ENCODE measurements at regions not wholly inside any gene's neighbourhood (a gene's known extent, or its start where the extent isn't known, plus 50 kb on each side); places are given as distances from the start of the nearest gene placed in this dataset.

DNA sequence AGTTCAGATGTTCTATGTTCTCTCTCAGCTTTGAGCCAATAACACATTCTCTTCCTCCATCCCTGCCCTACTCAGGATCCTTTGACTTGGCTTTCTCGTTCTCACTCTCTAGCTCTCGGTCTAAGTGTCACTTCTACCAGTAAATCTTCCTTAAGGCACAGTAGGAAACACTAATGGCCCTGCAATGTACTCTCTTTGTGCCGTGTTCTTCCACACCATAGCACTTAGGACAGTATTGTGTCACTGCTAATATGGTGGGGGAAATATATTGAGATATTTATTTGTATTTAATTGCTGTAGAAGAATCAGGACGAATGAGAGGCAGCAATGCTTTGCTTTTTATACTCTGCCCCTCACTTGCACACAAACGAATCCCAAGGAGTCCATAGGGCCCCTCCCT, 493.1 kb downstream of the SHISA9 start:
- no peak for DNase-seq (ENCODE audit: low read depth)

DNA sequence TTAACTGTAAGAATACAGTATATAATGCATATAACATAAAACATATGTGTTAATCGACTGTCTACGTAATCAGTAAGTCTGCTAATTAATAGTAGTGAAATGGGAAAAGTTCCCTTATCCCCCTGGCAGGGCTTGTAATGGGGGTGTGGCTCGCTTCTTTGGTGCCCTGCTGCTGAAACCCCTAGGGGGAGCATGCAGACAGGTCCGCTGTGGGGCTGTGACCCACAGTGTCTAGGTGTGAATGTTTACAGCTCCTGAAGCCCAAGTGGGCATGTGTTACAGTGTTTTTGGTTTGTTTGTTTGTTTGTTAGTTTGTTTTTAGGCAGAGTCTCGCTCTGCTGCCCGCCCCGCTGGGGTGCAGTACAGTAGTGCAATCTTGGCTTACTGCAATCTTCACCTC, 495.7 kb downstream of the SHISA9 start:
- no peak for DNase-seq (ENCODE audit: low read depth)

DNA sequence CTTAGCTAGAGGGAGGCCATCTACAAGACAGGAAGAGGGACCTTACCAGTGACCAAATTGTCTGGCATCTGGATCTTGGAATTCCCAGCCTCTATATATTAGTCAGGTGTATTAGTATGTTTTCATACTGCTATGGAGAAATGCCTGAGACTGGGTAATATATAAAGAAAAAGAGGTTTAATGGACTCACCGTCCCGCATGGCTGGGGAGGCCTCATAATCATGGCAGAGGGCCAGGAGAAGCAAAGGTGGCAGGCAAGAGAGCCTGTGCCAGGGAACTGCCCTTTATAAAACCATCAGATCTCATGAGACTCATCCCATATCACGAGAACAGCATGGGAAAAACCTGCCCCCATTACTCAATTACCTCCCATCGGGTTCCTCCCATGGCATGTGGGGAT, 500.2 kb downstream of the SHISA9 start:
- DNase-seq (ENCODE audit: low read depth), result no peak

DNA sequence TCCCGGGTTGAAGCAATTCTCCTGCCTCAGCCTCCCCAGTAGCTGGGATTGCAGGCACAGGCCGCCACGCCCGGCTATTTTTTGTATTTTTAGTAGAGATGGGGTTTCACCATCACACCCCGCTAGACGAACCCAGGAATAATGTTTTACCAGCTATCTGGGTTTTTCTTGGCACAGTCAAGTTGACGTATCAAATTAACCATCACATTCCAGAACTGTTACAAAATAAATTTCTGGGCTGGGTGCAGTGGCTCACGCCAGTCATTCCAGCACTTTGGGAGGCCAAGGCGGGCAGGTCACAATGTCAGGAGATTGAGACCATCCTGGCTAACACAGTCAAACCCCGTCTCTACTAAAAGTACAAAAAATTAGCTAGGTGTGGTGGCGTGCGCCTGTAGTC, 501.2 kb downstream of the SHISA9 start:
- DNase-seq (ENCODE audit: low read depth), result no peak

DNA sequence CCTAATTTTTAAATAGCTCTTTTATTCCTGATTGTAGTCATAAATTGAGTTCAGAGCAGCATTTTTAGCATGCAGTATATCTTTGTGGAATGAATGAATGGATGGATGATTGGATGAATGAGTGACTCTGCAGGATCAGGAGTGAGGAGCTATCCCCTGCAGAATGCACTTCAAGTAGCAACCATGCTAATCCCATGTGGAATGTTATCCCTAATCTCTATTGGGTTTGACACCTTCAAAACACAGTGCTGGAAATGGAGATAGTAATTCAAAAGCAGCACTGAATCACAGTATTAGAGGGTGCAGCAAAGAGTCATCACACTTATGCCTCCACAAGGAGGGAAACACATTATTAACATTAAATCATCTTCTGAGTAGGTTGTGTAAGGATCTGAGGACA, 501.9 kb downstream of the SHISA9 start:
- DNase-seq (ENCODE audit: low read depth), result no peak

DNA sequence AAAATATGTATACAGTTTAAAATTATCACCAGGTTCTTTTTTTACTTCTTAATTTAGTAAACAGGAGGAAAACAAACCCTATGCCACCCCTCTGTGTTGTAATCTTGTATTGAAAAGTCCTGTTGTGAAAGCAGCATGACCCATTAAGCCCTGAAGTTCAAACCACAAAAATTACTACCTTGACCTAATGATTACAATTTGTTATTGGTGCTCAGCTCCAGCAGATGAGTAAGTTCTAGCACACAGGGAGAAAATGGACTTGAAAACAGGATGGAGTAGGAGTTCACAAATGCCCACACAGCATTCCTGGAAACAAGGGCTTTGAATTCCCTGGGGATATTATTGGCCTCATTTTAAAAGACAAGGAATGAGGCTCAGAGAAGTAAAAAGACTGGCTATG, 505.8 kb upstream of the ERCC4 start:
- DNase-seq (ENCODE audit: low read depth), result no peak

DNA sequence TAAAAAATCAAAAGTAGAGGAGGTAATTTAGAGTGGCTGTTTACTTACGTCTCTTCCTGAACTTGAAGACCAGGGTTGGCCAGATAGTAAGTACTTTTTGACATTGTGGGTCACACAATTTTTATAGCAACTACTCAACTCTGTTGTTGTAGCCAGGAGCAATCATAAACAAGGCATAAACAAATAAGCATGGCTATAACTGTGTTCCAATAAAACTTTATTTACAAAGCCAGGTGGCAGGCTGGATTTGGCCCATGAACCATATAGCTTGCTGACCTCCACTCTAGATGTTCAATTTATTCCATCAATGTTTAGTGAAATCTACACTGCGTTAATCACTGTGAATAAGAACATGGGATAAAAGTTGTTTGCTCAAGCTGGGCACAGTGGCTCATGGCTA, 500.4 kb upstream of the ERCC4 start:
- no peak for DNase-seq (ENCODE audit: low read depth)

DNA sequence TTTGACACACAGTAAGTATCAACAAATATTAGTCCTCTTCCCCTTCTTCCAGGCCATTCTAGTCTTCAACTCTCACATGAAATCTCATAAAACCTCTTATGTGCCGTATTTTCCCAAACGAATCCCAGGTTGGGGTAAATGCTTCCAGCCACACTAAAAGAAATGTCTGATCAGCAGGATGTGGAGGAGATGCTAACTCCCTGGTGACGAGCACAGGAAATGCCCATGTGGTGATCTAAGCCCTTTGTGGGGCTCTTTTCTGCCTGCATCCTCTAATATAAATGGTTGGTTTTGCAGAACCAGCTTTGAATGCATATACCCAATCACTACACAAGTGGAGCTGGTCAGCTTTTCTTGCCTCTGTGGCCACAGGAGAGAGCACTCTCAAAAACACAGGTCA, 498.2 kb upstream of the ERCC4 start:
- DNase-seq (ENCODE audit: low read depth), result no peak

DNA sequence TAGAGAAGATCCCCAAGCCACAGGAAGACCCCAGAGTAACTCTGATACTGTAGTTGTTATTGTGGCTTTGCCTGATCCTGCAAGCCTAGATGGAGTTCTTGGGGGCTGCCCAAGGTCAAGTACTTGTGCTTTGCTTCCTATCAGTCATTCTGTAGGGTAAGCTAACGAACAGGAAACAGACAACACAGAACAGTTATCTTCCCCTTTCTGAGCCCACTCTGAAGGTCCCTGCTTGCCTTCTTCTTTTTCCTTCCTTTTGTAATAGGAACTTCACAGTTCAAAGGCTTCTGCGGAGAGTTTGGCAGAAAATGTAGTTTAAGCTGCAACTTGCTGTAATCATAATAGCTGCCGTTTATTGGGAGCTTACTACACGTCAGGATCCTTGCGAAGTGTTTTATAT, 494.1 kb upstream of the ERCC4 start:
- DNase-seq (ENCODE audit: low read depth), result no peak

DNA sequence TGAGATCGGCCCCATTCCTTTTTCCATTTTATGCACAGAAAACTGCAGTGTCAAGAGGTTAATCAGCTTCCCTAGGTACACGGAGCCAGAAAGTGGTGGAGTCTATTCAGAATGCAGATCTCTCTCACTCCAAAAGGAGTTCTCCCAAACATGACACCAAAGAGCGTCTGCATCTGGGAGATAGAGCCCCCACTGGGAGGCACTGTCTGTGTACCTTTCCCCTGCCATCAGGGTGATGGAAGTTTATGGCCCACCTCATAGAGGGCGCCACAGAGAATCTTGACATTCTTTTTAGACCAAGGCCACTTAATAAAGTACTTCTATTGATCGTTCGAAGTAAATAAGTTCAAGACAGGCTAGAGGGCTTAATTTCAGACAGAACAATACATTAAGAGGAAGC, 493.7 kb upstream of the ERCC4 start:
- no peak for DNase-seq (ENCODE audit: low read depth)

DNA sequence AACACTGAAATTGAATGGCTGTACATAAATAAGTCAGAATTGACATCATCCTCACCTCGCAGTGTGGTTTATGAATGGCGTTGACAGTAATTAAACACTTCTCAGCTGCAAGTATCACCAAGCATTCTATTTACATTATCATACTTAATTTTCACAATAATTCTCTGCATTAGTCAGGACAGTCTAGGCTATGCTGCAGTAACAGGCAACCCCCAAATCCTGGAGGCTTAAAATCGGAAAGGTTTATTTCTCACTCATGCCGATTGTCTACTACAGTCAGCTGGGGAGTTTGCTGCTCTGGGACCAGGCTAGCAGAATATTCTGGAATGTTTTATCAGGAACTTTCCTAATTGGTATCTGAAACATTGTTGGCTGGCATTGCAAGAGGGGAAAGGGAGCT, 493.2 kb upstream of the ERCC4 start:
- no peak for DNase-seq (ENCODE audit: low read depth)

DNA sequence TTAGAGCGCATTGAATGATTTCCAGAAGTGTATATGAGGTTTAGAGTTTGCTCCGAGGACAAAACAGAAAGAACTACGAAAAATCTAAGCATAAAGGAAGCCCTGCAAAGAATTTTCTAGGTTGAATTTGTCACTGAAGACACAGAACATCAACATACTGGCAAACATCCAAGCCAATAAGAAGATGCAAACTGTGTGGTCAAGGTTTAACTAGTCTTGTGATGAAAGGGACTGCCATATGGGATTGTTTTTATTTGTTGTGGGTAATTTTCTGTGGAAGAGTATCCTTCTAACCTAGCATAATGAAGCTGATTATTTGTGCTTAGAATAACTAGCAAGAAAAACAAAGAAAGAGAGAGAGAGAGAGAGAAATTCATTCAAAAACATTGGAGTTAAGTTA, 492.0 kb upstream of the ERCC4 start:
- no peak for DNase-seq (ENCODE audit: low read depth)

DNA sequence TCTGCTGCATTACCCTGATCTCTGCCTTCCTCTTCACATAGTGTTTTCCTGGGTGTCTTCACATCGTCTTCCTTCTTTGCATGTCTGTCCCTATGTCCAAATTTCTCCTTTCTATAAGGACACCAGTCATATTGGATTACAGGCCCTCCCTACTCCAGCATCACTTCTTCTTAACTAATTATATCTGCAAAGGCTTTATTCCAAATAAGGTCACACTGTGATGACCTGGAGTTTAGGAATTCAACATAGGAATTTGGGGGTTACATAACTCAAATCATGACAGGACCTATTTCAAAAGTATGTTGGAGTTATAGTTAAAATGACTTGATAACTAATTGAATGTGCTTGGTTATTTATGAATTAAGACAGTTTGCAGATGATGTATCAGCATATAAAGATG, 490.5 kb upstream of the ERCC4 start:
- DNase-seq (ENCODE audit: low read depth), result no peak

DNA sequence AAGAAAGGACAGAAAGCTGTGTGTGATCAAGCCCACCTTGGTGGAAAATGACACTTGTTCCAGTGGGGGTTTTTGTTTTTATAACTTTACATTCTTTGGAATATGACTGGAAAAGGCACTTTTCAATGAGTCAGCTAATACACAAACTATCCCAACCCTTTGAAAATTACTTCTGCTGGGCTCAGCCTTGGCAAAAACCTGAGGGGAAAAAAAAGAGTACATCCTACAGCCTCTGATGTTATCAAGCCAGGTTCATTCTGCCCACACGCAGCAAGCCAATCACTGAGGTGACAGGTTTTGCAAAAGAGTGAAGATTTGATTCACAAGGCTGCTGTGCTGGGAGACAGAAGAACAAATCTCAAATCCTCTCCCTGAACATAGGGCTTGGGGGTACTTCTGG, 484.5 kb upstream of the ERCC4 start:
- DNase-seq (ENCODE audit: low read depth), result no peak

DNA sequence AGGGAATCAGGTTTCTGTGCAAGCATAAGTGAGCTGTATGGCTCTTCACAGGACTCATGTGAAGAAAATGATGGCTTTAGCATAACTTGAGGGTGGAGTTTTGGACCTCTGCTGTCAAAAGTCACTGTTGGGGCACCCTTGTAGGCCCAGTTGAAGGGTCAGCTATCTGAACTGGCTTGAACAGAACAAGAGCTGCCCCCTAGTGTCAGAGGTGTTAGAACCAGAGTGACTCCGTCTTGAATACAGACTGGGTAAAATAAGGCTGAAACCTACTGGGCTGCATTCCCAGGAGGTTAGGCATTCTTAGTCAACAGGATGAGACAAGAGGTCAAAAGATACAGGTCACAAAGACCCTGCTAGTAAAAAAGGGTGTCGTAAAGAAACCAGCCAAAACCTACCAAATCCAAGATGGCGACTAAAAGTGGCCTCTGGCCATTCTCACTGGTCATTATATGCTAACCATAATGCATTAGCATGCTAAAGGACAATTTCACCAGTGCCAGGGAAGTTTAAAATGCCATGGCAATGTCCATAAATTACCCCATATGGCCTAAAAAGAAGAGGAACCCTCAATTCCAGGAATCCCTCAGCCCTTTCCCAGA, 484.0 kb upstream of the ERCC4 start:
- no peak for DNase-seq (ENCODE audit: low read depth)

DNA sequence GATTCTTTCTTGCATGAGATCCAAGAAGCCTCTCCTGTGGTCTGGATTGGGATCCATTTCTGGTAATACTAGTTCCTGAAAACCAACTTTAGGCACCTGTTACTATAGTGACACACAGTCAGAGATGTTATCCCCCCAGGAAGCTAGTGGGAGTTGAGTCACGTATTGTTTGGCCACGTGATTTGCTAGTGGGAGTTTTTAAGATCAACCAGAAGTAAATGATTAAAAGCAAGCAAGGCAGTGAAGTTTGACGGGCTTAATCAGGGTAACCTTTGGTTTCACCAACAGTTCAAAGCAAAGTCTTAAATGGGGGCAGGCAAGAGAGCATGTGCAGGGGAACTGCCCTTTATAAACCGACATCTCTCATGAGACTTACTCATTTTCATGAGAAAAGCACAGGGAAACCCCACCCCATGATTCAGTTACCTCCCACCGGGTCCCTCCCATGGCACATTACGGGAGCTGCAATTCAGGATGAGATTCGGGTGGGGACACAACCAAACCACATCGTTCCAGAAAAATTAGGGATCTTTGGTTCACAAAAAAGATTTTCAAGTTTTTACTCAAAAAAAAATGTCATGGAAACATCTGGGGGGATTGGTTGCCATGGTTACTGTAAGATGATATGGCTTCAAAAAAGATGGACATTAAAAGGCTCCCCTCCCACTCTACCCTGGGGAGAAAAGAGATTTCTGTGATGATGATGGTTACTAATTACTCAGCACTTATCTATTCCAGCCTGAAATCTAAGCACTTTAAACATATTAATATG, 483.1 kb upstream of the ERCC4 start:
- DNase-seq (ENCODE audit: low read depth), result no peak

DNA sequence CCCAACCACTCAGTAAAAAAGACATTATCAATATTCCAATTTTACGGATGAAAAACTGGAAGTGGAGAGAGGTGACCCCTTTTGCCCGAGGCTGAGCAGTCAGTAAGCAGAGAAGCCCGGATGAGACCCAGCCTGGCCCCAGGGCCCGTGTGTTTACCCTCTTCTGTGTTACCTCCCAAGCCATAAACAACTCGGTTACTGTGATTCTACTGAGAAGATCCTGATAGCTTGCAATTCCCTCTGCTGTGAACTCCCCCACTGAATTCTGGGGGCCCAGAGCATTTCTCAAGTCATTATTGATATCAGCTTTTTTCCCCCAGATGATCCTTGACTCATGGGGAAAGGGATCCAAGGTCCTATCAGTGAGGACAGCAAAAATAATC, 482.6 kb upstream of the ERCC4 start:
- DNase-seq (ENCODE audit: low read depth), result no peak

DNA sequence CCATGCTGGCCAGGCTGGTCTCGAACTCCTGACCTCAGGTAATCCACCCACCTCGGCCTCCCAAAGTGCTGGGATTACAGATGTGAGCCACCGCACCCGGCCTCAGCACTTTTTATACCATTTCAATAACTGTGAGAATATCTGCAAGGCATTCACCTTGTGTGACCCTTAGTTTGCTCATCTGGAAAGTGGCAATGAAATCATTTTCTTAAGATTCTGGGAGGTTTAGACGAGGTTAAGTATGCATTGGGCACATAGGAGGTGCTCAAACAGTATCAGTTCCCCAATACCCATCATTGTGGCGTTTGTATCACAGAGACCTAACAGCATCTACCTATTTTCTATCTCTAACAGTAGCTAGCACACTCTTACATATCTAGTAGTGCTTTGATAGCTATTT, 481.9 kb upstream of the ERCC4 start:
- DNase-seq (ENCODE audit: low read depth), result no peak

DNA sequence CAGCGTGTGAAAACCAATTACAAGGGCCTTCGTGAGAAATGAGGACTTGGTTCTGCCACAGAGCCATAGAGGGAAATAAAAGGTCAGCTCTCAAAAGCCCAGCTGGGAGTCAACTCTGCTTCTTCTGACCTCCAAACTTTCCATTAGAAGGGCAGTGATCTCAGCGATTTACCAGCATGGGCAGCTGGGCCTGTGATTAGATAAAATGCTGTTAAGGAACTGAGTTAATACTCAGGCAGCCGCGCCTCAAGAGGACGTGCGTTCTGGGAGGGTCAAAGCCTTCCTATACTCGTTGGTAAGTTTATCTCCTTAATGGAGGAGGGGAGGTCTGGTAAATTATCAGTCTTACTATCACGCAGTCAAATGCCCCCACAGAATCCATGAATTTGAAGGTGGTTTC, 480.2 kb upstream of the ERCC4 start:
- DNase-seq (ENCODE audit: low read depth), result no peak

DNA sequence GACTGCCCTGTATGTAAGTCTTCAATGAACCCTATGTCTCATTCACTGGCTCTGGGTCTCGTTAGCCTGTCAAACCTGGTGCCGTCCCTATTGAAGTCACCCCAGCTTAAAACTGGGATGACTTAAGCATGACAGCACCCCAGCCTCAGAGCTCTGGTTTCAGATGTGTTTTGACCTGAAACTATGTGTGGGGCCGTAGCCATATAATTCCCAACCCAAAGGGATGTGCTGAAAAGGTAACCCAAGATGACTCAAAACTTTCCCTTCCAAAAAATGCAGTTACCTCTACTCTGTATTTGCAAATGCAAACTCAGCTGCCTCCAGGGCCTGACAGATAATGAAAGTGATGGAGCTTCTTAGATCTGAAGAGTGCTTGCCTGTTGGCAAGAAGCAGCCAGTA, 478.3 kb upstream of the ERCC4 start:
- no peak for DNase-seq (ENCODE audit: low read depth)

DNA sequence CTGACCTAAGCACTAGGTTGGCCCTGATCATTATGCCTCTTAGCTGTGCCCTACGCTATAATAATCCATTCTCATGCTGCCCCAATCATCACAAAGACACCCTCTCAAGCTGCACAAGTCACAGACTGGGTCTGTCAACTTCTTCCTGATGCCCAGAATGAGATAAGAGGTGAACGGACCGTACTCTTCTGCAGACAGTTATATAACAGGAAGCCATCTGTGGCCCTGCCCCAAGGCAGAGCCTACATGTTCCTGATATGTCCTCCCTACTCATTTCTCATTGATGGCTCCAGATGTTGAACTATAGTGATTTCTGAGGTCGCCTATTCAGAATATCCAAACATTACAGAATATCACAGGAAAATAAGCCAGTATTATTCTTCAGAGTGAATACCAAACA, 471.6 kb upstream of the ERCC4 start:
- DNase-seq (ENCODE audit: low read depth), result no peak

DNA sequence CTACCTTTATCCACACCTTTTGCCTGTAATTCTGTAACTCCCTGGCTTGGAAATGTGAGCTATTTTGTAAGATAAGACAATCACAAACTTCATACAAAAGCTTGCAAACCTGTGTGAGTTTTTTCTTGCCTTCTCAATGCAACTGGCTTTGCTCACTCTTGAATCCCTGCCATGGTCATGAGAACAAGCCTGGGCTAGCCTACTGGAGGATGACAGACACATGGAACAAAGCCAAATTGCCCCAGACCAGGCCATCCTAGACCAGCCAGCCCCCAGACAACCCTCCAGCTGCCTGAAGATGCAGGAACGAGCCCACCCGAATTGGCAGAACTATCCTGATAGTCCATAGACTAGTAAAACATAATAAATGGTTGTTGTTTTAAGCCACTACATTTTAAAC, 466.6 kb upstream of the ERCC4 start:
- no peak for DNase-seq (ENCODE audit: low read depth)

DNA sequence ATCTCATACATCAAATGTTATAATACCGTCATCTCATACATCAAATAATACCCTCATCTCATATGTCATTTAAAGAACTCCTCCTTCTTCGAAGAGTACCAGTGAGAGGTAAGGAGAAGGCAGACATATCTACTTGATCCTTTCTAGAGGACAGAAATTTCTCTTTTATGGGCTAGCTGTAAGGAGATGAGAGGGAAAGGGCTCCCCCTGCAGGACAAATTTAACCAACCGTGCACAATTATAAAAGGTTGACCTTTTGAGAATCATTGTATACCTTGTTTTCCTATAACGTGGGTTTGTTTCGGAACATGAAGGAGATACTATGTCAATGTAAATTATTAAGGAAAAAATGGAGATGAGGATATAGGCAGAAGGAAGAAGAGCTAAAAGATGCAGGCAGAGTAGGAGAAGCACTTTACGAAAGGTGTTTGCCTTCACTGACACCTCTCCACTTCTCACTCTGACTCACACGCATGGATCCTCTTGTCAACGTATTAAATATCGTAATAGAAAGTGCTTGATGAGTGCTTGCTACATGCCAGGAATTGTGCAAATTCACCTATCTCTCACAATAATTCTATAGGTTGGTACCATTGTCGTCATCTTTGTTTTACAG, 465.9 kb upstream of the ERCC4 start:
- no peak for DNase-seq (ENCODE audit: low read depth)

DNA sequence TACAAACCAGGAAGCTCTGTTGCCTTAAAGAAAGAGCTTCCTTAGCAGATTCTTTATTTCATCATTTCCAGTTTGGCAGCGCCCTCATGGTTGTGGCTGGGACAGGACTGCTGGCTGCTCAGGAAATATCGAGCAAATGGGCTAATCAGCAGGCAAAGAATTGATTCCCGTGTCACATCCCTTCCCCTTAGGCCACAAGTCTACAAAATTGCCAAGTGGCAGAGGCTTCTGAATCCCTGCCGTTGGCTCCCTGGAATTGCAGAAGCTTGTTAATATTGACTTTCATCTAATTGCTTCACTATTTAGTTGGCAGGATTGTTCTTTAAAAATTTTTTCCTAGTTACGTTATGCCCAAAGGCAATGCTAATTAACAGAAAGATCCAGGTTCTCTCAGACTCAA, 456.3 kb upstream of the ERCC4 start:
- no peak for DNase-seq (ENCODE audit: low read depth)

Data from activated T-cell treated with anti-CD3 and anti-CD28 coated beads for 24 hours (primary cell).